ENCODE measurements at regions not wholly inside any gene's neighbourhood (a gene's known extent, or its start where the extent isn't known, plus 50 kb on each side); places are given as distances from the start of the nearest gene placed in this dataset.
"Not testable (repeated sequence)": the region's sequence is repeated elsewhere in the genome, so short reads cannot be mapped to it uniquely, and the experiment has no call there.

DNA sequence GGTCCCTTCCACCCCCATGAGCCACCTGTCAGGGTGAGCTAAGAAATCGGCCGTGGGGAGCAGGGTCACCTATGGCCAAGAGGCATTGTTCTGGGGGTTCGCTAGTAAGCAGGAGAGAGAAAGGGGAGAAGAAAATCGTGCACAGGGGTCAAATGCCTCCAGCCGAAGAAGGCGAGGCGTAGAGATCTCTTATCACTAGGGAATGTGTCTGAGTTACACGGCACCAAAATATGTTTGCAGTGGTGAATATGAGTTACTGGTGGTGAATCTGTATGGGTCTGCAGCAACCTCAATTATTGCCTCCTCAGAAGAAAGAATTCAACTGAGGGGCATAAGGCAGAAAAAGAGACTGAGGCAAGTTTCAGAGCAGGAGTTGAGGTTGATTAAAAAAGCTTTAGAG is 54.2 kb upstream of the RABGAP1L start:
- DNase-seq, result no peak

DNA sequence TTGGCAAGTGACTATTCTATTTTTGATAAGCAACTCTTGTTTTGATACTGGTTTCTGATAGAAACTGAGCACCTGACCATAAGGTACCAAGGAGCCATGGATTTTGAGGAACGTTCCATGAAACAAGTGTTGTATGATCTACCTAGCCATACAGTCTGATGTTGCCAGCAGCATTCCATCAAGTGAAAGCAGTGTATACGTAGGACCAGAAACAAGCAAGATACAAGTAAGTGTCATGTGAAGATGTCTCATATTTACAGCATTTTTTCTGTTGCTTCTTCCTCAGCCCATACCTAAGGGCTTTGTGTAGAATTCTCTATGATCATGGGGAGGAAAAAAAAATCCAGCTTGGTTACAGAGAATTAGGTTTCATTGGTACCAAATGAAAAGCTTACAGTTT is 55.6 kb upstream of the RABGAP1L start:
- no peak for DNase-seq

DNA sequence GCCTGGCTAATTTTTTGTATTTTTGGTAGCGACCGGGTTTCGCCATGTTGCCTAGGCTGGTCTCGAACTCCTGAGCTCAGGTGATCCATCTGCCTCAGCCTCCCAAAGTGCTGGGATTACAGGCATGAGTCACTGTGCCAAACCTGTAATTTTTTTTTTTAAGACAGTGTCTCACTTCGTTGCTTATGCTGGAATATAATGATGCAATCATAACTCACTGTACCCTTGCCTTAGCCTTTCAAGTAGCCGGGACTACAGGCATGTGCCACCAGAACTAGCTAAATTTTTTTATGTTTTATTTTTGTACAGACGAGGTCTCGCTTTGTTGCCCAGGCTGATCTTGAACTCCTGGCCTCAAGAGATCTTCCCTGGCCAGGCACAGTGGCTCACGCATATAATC is 57.3 kb upstream of the RABGAP1L start:
- DNase-seq, result not testable (repeated sequence)

DNA sequence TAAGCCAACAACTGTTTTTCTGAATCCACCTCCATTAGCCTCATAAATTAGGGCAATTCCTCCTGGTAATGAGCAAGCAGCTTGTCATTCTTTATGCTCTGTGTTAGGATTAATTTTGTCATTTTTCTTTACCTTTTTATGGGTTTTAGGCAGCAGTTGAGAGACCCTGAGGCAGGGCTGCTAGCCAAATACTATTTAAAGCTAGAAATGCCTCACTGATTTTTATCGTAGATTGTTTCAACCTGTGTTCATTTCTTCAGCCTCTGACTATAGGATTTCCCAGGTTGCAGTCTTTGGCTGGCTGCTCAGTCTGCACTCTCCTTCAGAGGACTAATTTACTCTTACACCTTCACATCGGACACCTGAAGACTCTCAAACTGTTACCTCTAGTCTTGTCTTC is 61.9 kb upstream of the RABGAP1L start:
- DNase-seq, result no peak

DNA sequence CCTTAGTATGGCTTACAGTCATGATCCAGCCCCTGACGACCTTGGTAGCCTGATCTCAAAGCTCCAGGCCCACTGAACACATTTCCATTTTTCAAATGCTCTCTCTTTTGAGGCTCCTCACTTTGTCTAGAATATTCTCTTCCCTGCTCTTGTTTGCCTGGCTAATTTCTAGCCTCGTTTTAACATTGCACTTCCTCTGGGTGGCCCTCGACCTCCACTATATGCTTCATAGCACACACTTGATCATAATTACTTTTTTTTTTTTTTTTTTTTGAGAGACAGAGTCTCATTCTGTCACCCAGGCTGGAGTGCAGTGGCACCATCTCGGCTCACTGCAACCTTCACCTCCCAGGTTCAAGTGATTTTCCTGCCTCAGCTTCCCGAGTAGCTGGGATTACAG is 65.5 kb upstream of the RABGAP1L start:
- peak in 1 of 2 donors; percentile 3 for DNase-seq

DNA sequence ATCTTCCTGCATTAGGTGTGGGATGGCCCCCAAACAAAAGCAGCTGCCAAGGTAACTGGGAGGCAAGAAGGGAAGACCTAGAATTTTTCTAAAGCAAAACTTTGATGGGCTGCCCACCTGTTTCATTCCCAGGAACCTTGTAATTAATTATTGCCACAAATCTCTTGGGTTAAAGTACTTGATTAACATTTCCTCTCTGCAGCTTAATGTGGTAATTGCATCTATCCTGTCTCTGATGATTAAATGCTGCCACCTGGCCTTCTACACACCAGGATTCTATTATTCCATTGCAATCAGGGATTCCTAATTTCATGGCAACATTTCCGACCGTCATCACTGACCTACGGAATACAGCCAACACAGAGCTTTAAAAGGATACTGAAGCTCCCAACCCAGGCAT is 68.3 kb upstream of the RC3H1 start:
- no peak for DNase-seq

DNA sequence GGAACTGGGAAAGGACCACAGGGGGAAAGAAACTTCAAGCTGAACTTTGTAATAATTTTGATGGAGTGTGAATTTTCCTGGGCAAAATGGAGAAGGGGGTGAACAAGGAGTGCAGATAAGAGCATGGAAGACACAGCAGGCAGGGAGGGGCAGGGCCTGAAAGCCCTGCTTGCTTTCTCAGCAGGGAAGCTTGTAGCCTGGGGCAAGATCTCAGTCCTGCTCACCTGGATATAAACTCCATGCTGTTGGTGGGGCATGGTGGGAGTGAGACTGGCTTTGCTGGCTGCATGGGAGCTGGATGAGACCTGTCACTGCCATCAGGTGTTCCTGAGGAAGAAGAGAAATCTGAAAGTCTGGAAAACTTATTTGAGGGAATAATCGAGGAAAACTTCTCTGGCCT is 58.7 kb upstream of the RC3H1 start:
- no peak for DNase-seq

DNA sequence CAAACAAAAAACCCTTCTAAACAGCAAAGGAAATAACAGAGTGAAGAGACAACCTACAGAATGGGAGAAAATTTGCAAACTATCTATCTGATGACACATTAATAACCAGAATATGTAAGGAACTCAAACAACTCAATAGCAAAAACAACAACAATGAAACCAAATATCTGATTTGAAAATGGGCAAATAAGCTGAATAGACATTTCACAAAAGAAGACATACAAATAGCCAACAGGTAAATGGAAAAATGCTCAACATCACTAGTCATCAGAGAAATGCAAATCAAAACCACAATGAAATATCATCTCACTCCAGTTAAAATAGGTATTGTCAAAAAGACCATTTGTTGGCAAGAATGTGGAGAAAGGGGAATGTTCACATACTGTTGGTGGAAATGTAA is 57.6 kb upstream of the RC3H1 start:
- DNase-seq, result no peak

DNA sequence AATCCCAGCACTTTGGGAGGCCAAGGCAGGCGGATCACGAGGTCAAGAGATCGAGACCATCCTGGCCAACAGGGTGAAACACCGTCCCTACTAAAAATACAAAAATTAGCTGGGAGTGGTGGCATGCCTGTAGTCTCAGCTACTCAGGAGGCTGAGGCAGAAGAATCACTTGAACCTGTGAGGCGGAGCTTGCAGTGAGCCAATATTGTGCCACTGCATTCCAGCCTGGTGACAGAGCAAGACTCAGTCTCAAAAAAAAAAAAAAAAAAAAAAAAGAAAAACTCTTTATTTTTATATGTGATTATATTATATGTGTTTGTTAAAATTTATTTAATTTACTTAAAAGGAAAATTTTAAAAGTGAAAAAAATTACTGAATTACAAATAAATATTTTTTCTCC is 56.8 kb upstream of the RC3H1 start:
- DNase-seq, result not testable (repeated sequence)

DNA sequence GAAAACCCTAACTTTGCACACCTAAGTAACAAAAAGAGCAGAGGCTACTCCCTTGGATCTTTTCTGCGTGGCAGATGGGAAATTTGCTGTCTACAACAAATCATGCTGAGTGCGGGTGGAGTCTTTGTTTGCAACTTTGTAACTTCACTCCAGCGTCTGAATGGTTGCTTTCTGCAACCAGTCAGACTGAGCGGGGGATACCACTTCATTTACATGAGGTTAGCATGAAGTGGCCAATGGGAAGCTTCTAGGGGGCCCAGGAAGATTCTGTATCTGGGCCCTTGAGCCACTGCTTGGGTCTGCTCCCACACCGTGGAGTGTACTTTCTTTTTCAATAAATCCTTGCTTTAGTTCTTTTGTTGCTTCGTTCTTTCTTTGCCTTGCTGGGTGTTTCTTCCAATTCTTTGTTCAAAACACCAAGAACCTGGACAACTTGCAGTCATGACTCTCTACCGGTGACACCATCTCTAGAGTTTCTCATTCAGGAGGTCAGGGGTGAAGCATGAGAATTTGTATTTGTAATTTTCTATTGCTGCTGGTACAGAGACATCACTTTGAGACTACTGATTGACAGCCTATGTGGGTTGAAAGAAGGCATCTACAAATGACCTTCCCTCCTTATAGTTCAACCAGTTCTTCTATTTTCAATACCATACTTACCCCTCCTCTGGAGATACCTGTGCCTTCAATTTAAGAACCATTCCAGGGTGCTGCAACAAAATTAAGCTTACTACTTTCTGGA is 55.8 kb upstream of the RC3H1 start:
- DNase-seq, result no peak

DNA sequence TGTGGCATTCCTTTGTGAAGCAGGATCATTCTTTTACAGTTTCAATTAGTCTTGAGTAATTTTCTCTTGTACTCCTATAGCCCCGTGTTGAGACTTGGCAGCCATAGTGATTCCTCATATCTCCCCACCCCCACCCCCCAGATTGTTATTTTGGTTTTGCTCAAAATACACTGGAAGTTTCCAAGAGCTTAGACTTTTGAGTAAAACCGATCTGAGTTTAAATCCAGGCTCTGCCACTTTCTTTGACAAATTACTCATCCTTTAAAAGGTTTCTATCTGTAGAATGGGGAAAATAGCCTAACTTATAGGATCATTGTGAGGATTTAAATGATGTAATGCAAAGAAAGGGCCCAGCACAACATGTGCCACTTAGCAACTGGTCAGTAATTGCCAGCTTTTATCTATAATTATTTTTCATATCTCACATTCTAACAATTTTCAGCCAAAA is 53.1 kb upstream of the RC3H1 start:
- DNase-seq, result no peak

DNA sequence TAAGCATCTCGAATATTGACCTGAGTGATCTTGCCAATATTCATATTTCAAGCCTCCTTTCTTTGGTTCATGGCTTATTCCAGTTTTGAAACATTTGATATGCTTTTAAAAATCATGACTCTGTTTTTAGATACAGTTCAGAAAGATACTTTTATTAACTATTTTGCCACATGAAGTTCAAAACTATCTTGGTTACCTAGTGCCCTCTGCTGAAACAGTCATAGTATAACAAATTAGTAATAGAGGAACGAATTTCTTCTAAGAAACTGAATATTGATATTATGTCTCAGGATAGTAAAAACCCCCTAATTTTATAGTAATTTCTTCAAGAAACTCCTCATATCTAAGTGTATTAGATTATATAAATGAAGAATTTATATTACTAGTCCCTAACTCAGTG is 52.6 kb upstream of the RC3H1 start:
- peak in 1 of 2 donors; percentile 17 for DNase-seq

DNA sequence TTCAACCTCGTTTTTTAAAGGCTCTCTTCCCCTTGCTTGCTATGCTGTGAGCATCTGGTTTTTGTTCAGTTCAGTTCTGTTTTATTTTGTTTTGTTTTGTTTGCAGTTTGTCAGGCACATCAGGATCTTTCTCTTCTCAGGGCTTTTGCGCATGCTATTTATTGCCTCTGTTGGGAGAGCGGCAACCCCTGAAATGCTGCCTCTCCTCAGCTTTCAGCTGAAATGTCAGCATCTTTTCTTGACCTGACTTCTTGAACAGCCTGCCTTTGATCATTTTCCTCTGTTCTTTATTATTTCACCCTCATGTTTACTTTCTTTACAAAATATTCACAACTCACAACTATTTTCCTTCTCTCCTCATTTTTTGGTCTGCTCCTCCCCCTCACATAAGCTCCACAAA is 50.4 kb upstream of the RC3H1 start:
- no peak for DNase-seq
